GM12892 (cell line): ENCODE measurements at regions not wholly inside any gene's neighbourhood (a gene's known extent, or its start where the extent isn't known, plus 50 kb on each side); places are given as distances from the start of the nearest gene placed in this dataset.
"Not testable (repeated sequence)": the region's sequence is repeated elsewhere in the genome, so short reads cannot be mapped to it uniquely, and the experiment has no call there.

Experiments
- DNase-seq: peaks from one replicate; pipeline ENCODE4 v3.0.0; 2011; ENCODE audit not compliant: insufficient read length
- FAIRE-seq: peaks from 2 replicates; lab custom pipeline; 2011; peaks lifted over from hg19 to GRCh38; lab: Jason Lieb, UNC
- POLR2A ChIP-seq: IDR thresholded peaks from 2 replicates; pipeline ENCODE4 v1.6.1; 2011; ENCODE audit warnings: low read depth, low read length, control low read depth
- POLR2AphosphoS5 ChIP-seq: IDR thresholded peaks from 2 replicates; pipeline ENCODE4 v1.6.1; 2011; ENCODE audit warnings: low read depth, low read length, control low read depth
- TAF1 ChIP-seq: IDR thresholded peaks from 2 replicates; pipeline ENCODE4 v1.6.1; 2011; ENCODE audit warnings: low read depth, mild to moderate bottlenecking, control low read depth, low read length, borderline replicate concordance

DNA sequence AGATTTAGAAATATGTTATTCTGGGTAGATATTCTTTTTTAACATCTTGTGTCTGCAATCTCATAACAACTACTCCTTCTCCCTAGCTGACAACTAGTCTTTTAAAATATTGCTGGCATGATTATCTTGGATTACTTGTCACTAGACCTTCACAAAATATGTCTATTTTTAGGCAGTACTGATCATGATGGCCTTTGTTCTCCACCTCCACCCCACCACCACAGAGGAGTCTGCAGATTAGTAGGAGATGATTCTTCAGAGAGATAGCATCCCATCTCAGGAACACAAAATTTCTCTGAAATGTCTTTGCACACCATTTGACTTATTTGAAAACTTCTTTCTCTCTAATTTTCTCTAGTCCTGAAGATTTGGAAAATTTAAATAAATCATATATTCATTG lies 338.1 kb upstream of the SPHKAP start:
- FAIRE-seq: no peak
- TF ChIP-seq TAF1 (no peak), POLR2A (no peak), POLR2AphosphoS5 (no peak)
- no peak for DNase-seq

DNA sequence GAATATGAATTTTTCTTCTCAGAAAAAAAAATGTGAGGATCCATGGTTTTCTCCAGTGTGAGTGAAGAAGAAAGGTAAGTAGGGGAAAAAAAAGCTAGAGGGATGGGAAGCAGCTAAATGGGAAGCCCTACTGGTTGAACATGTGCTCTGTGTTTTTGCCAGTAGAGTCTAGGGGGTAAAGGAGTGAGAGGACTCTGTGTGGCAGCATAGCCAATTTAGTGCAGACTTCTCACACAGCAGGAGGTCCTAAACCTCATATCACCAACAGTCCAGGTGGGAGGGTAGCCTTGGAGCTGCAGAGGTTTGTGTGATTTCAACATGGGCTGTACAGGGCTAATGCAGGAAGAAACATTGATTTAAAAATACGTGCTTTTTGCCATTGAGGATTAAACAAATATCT lies 334.5 kb upstream of the SPHKAP start:
- FAIRE-seq: no peak
- no peak for TF ChIP-seq TAF1
- TF ChIP-seq POLR2AphosphoS5: no peak
- DNase-seq: no peak

DNA sequence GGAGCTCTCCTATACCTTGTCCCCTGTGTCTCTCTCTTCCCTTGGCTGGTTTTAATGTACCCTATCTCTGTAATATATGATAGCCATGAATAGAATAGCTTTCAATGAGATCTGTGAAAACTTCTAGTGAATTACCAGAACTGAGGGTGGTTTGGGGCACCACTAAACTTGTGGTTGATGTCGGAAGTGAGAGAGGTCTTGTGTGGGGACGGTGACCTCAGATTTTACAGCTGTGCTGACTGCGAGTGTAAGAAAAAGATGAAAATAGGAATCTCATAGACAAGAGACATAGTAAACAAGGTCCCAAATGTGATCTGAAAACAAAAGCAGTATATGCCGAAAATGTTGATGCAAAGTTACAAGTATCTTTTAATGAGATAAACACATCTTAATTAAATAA lies 332.0 kb upstream of the SPHKAP start:
- DNase-seq, FAIRE-seq: not testable (repeated sequence)

DNA sequence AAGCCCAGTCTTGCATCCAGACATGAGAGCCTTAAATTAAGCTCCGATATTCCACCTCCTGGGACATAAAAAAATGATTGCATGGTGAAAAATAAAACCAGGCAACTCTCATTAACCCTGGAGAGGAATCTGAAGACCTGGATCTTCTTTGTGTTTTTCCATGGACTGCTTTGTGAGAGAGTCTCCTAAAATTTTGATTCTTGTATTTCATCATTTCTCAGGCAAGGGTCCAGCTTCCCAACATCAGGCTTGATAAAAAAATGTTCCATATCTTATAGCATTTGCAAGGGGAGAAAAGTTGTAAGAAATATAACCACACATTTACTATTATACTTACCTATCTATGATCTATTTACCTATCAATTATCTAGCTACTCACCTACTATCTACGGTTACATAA lies 327.5 kb upstream of the SPHKAP start:
- FAIRE-seq (no peak), DNase-seq (no peak)
- TF ChIP-seq POLR2AphosphoS5 (no peak), TAF1 (no peak), POLR2A (no peak)

DNA sequence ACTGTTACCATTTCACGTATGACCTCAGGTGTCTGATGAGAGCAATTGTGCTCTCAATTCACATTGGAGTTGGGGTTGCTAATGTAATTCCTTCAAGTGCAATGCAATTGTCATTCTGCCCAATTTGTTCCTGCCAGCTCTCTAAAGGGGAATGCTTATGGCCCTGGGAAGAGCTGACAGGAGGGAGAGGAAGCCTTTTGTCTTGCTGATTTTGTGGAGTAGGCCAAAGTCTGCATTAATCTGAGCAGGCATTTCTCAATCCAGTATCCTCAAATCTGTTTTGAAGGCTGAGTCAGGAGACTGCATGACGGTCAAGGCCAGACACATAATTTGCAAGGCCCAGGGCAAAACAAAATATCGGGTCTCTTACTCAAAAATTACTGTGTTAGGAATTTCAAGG lies 326.4 kb upstream of the SPHKAP start:
- DNase-seq (no peak), FAIRE-seq (no peak)
- TF ChIP-seq POLR2AphosphoS5 (no peak), POLR2A (no peak), TAF1 (no peak)

DNA sequence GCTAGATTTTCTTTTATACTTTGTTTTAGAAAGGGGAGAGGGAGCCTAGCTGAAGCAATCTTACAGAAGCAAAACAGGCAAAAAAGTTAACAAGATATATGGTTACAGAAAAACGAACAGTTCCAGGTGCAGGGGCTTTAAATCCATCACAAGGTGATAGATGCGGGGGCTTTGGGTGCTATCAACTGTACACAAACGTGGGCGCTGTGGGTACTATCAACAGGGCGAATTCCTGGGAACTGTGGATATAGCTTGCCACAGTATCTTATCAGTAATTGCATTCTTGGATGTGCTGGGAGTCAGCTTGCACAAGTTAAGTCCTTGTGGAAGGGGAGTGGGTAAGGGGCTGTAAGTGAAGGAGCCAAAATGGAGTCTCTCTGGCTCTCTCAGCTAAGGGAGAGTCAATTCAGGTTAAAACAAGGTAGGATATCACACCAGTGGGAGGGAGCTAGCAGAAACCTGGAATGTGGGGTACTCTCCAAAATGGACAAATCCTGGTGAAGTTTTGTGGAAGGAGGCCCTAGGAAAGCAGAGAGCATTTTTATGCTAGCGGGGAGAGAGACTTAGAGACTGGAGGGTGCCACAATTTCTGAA lies 325.8 kb upstream of the SPHKAP start:
- no peak for TF ChIP-seq POLR2A
- TF ChIP-seq POLR2AphosphoS5: no peak
- no peak for TF ChIP-seq TAF1
- FAIRE-seq (no peak), DNase-seq (no peak)

DNA sequence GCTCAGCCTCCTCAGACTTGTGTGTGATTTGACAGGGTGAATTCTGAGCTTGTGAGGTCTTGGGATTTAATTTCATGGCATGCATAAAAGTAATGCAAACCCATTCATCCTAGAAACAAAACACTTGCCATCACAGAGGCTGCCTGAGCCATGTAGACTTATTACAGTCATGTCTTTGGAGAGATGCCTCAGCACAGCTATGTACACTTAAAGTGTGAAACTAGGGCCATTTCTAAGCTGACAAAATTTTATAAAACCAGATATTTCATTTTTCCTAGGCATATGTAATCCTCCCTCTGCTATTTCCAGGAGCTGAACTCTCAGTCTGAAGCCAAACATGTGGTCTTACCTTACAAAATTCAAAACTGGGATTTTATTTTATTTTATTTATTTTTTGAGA lies 322.2 kb upstream of the SPHKAP start:
- no peak for DNase-seq
- TF ChIP-seq POLR2A (no peak), TAF1 (no peak), POLR2AphosphoS5 (no peak)

DNA sequence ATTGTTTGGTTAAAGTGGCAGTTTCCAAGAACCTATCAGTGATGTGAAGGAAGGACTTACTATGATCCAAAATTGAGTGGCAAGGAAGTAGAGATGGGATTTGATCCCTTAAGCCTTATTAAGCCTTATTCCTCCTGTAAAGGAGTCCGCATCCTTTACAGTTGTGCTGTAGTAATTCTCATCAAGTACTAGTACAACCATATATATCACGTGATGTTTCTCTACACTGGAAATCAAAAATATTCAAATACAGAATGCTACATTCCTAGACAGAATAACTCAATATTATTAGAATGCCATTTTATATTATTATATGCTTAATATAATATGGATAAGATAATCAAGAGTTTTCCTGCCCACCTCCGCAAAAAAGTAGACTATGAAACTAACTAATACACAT lies 312.4 kb upstream of the SPHKAP start:
- FAIRE-seq (no peak), DNase-seq (no peak)
- TF ChIP-seq POLR2AphosphoS5: no peak
- no peak for TF ChIP-seq TAF1
- TF ChIP-seq POLR2A: no peak

More for the DNA sequence above, 322.2 kb upstream of the SPHKAP start:
- FAIRE-seq: no peak

DNA sequence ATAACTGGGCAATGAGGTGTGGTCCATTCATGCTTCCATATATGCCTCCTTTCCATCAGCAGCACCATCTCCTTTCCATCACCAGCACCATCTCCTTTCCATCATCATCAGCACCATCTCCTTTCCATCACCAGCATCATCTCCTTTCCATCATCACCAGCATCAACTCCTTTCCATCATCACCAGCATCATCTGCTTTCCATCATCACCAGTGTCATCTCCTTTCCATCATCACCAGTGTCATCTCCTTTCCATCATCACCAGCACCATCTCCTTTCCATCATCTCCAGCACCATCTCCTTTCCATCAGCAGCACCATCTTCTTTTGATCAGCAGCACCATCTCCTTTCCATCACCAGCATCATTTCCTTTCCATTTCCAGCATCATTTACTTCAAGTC lies 297.5 kb upstream of the SPHKAP start:
- no peak for TF ChIP-seq TAF1
- no peak for TF ChIP-seq POLR2A
- TF ChIP-seq POLR2AphosphoS5: no peak
- FAIRE-seq: peak; percentile 36
- no peak for DNase-seq

DNA sequence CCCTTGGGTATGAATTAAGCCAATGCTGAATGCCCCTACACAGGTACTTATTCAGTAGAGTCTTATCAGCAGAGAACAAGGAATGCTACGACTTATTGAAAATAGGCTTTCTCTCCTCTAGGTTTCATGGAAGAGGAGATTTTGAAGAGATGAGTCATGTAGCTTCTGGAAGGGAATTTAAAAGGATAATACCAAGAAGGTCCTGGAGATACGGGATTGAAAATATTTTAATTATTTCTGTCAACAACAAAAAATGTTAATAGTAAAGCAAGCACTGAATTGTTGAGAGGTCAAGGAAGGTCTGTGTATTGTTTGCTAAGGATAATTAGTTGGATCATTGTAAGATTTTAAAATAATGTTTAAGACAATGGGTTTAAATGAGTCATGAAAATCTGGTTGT lies 293.0 kb upstream of the SPHKAP start:
- DNase-seq: no peak
- FAIRE-seq: no peak
- TF ChIP-seq TAF1 (no peak), POLR2AphosphoS5 (no peak), POLR2A (no peak)

DNA sequence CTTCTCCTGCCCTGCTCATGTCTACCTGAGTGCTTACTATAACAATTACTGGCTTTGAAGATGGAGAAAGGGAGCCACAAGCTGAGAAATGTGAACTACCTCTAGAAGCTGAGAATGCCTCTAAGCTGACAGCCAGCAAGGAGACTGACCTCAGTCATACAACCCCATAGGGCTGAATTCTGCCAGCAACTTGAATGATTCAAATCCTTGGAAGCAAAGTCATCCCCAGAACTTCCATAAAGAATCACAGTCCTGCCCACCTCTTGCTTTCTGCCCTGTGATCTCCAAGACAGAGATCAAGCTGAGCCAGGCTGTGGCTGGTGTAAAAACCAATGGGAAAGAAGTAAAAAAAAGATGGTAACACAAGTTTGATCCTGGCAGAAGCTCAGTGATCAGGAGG lies 288.2 kb upstream of the SPHKAP start:
- no peak for FAIRE-seq
- TF ChIP-seq POLR2A (no peak), TAF1 (no peak), POLR2AphosphoS5 (no peak)

DNA sequence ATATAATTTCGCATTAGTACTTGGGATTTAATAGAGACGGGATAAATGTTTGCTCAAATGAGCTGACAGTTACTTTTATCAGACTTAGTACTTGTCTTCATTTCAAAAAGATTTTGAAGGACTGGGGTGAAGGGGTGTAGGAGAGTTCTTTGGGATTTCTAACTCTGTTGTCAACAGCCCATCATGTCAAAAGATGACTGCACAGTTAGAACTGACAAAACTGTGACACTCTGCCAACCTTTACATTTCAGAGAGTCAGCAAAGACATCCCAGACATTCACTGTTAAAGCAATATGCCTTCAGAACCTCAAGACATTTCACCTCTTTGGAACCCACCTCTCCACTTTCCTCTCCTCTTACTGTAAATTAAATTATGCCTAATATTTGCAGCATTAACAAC lies 285.4 kb upstream of the SPHKAP start:
- FAIRE-seq (no peak), DNase-seq (no peak)
- TF ChIP-seq TAF1: no peak
- no peak for TF ChIP-seq POLR2AphosphoS5
- no peak for TF ChIP-seq POLR2A

More for the DNA sequence above, 288.2 kb upstream of the SPHKAP start:
- DNase-seq: no peak

DNA sequence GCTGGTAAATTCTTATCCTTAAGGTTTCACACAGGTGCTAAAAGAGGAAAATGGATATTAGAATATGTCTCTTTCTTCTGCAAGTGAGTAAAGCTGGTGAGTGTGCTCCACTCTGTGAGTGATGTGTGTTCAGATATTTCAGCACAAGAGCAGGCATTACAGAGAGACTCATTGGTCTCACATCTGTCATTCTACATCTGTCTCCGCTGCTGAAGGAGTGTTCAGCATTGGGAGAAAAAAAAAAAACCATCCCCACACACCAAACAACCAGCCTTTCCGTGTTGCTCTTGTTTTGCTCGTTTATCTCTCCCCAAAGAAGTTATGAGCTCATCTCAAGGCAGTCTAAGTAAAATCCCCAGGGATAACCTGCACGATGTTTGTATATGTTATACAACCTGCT lies 283.9 kb upstream of the SPHKAP start:
- no peak for TF ChIP-seq POLR2AphosphoS5
- no peak for TF ChIP-seq POLR2A
- TF ChIP-seq TAF1: no peak
- no peak for DNase-seq
- no peak for FAIRE-seq
